ENCODE measurements at regions not wholly inside any gene's neighbourhood (a gene's known extent, or its start where the extent isn't known, plus 50 kb on each side); places are given as distances from the start of the nearest gene placed in this dataset.

- TF ChIP-seq CBFB (CRISPR knock-in tag; IDR thresholded peaks at IDR 0.05; ENCODE audit: low read depth) = no peak
- TF ChIP-seq GABPB1 (CRISPR knock-in tag; IDR thresholded peaks at IDR 0.05) = no peak
- TF ChIP-seq, protein P1, sequence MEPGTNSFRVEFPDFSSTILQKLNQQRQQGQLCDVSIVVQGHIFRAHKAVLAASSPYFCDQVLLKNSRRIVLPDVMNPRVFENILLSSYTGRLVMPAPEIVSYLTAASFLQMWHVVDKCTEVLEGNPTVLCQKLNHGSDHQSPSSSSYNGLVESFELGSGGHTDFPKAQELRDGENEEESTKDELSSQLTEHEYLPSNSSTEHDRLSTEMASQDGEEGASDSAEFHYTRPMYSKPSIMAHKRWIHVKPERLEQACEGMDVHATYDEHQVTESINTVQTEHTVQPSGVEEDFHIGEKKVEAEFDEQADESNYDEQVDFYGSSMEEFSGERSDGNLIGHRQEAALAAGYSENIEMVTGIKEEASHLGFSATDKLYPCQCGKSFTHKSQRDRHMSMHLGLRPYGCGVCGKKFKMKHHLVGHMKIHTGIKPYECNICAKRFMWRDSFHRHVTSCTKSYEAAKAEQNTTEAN (CRISPR knock-in tag; IDR thresholded peaks at IDR 0.05) = no peak
- TF ChIP-seq SMAD3 (CRISPR knock-in tag; IDR thresholded peaks at IDR 0.05; ENCODE audit: borderline replicate concordance) = no peak
- TF ChIP-seq HMGA2 (CRISPR knock-in tag; IDR thresholded peaks at IDR 0.05) = no peak
- no peak for TF ChIP-seq ZNF423 (CRISPR knock-in tag; IDR thresholded peaks at IDR 0.05)
- TF ChIP-seq ZNF263 (CRISPR knock-in tag; IDR thresholded peaks at IDR 0.05; ENCODE audit: low read depth) = no peak
Measured at GRCh38 chr3:22728406-22728805, 474.7 kb upstream of the UBE2E2 start (continued).

- no peak for DNase-seq (ENCODE audit: low spot score)
- Mint-ChIP-seq H3K27ac (no peak overlapping the region), H3K4me1 (peaks cover 12% of the 10 kb centered on the region), H3K9me3 (peaks cover 15% of the 10 kb centered on the region), H3K36me3 (no peaks in the 10 kb centered on the region), H3K27me3 (ENCODE audit: low read depth) (no peaks in the 10 kb centered on the region; the same call in 1 of the 2 replicates), H3K4me3 (no peak overlapping the region)
- CTCF ChIA-PET = interaction anchor here (1.0 to 2.5 kb wide), 2 partner anchors 67 to 159 kb away, joined by 5 to 8 read pairs; no protein-coding TSS in a partner anchor
- POLR2A ChIA-PET = no interaction called here
- no peak for ATAC-seq
- TF ChIP-seq, protein P2, sequence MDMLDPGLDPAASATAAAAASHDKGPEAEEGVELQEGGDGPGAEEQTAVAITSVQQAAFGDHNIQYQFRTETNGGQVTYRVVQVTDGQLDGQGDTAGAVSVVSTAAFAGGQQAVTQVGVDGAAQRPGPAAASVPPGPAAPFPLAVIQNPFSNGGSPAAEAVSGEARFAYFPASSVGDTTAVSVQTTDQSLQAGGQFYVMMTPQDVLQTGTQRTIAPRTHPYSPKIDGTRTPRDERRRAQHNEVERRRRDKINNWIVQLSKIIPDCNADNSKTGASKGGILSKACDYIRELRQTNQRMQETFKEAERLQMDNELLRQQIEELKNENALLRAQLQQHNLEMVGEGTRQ (CRISPR knock-in tag; IDR thresholded peaks at IDR 0.05) = no peak
- TF ChIP-seq, protein P3, sequence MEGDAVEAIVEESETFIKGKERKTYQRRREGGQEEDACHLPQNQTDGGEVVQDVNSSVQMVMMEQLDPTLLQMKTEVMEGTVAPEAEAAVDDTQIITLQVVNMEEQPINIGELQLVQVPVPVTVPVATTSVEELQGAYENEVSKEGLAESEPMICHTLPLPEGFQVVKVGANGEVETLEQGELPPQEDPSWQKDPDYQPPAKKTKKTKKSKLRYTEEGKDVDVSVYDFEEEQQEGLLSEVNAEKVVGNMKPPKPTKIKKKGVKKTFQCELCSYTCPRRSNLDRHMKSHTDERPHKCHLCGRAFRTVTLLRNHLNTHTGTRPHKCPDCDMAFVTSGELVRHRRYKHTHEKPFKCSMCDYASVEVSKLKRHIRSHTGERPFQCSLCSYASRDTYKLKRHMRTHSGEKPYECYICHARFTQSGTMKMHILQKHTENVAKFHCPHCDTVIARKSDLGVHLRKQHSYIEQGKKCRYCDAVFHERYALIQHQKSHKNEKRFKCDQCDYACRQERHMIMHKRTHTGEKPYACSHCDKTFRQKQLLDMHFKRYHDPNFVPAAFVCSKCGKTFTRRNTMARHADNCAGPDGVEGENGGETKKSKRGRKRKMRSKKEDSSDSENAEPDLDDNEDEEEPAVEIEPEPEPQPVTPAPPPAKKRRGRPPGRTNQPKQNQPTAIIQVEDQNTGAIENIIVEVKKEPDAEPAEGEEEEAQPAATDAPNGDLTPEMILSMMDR (IDR thresholded peaks at IDR 0.05) = no peak
- TF ChIP-seq, protein P4, sequence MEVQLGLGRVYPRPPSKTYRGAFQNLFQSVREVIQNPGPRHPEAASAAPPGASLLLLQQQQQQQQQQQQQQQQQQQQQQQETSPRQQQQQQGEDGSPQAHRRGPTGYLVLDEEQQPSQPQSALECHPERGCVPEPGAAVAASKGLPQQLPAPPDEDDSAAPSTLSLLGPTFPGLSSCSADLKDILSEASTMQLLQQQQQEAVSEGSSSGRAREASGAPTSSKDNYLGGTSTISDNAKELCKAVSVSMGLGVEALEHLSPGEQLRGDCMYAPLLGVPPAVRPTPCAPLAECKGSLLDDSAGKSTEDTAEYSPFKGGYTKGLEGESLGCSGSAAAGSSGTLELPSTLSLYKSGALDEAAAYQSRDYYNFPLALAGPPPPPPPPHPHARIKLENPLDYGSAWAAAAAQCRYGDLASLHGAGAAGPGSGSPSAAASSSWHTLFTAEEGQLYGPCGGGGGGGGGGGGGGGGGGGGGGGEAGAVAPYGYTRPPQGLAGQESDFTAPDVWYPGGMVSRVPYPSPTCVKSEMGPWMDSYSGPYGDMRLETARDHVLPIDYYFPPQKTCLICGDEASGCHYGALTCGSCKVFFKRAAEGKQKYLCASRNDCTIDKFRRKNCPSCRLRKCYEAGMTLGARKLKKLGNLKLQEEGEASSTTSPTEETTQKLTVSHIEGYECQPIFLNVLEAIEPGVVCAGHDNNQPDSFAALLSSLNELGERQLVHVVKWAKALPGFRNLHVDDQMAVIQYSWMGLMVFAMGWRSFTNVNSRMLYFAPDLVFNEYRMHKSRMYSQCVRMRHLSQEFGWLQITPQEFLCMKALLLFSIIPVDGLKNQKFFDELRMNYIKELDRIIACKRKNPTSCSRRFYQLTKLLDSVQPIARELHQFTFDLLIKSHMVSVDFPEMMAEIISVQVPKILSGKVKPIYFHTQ (CRISPR knock-in tag; IDR thresholded peaks at IDR 0.05) = no peak
- TF ChIP-seq ZNF281 (CRISPR knock-in tag; IDR thresholded peaks at IDR 0.05) (no peak), EMX1 (CRISPR knock-in tag; IDR thresholded peaks at IDR 0.05) (no peak), JUN (CRISPR knock-in tag; IDR thresholded peaks at IDR 0.05) (no peak), MLX (CRISPR knock-in tag; IDR thresholded peaks at IDR 0.05) (no peak), USF1 (CRISPR knock-in tag; IDR thresholded peaks at IDR 0.05) (no peak), FOXK1 (CRISPR knock-in tag; IDR thresholded peaks at IDR 0.05) (no peak), RELA (CRISPR knock-in tag; IDR thresholded peaks at IDR 0.05; ENCODE audit: borderline replicate concordance) (no peak), TEAD4 (CRISPR knock-in tag; IDR thresholded peaks at IDR 0.05) (no peak), ZNF263 (CRISPR knock-in tag; IDR thresholded peaks at IDR 0.05; ENCODE audit: low read depth) (no peak), ELF4 (CRISPR knock-in tag; IDR thresholded peaks at IDR 0.05; ENCODE audit: low read depth) (no peak), IRF2 (CRISPR knock-in tag; IDR thresholded peaks at IDR 0.05; ENCODE audit: borderline replicate concordance, low read depth) (no peak)
Measured at GRCh38 chr3:22729212-22729611, 473.9 kb upstream of the UBE2E2 start.

Measured in WTC11 (cell line).